8988T (cell line): ENCODE measurements at regions not wholly inside any gene's neighbourhood (a gene's known extent, or its start where the extent isn't known, plus 50 kb on each side); places are given as distances from the start of the nearest gene placed in this dataset.
"Not testable (repeated sequence)": the region's sequence is repeated elsewhere in the genome, so short reads cannot be mapped to it uniquely, and the experiment has no call there.

Experiments used
- DNase-seq: peaks from one replicate; pipeline ENCODE4 v3.0.0; 2011

DNA sequence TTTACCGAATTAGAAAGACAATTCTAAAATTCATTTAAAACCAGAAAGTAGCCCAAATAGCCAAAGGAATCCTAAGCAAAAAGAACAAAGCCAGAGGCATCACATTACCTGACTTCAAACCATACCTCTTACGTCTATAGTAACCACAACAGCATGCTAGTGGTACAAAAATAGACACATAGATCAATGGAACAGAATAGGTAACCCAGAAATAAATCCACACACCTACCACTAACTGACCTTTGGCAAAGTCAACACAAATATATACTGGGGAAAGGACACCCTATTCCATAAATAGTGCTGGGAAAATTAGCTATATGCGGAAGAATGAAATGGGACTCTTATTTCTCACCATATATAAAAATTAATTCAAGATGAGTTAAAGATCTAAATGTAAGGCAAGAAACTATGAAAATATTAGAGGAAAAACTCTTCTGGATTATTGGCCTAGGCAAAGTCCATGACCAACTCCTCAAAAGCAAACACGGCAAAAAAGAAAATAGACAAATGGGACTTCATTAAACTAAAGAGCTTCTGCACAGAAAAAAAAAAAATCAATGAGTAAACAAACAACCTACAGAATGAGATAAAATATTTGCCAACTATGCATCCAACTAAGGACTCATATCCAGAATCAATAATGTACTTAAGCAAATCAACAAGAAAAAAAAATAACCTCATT, 568.9 kb downstream of the SOX5 start:
- no peak for DNase-seq

DNA sequence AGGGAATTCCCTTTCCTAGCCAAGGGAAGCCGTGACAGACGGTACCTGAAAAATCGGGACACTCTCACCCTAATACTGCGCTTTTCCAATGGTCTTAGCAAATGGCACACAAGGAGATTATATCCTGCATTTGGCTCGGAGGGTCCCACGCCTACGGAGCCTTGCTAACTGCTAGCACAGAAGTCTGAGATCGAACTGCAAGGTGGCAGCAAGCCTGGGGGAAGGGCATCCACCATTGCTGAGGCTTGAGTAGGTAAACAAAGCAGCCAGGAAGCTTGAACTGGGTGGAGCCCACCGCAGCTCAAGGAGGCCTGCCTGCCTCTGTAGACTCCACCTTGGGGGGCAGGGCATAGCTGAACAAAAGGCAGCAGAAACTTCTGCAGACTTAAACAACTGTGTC, 560.6 kb downstream of the SOX5 start:
- not testable (repeated sequence) for DNase-seq

DNA sequence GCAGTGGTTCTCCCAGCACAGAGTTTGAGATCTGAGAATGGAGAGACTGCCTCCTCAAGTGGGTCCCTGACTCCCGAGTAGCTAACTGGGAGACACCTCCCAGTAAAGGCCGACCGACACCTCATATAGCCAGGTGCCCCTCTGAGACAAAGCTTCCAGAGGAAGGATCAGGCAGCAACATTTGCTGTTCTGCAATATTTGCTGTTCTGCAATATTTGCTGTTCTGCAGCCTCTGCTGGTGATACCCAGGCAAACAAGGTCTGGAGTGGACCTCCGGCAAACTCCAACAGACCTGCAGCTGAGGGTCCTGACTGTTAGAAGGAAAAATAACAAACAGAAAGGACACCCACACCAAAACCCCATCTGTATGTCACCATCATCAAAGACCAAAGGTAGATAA, 560.2 kb downstream of the SOX5 start:
- DNase-seq, result not testable (repeated sequence)

DNA sequence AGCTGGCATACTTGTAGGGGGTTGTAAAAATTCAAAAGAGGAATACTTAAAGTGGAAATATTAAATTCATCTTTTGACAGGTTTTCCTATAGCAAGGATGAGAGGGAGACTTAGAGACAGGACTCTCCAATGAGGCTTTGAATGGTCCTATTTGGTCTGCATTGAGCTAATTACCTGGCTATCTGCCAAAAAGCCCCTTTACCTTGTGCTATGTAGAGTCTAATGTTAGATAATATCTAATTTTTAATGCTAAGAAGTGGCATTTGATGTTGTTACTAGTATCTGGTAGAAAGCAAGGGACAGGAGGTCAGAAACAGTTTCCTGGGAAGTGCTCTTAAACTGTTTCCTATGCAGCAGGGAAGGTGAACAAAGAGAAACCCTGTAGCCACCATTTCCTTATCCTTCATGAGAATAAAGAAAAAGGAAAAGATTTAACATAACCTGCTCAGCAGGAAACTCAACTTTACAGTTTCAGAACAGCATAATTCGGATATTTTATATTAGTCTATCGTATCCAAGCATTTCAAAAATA, 550.0 kb downstream of the SOX5 start:
- DNase-seq, result no peak

DNA sequence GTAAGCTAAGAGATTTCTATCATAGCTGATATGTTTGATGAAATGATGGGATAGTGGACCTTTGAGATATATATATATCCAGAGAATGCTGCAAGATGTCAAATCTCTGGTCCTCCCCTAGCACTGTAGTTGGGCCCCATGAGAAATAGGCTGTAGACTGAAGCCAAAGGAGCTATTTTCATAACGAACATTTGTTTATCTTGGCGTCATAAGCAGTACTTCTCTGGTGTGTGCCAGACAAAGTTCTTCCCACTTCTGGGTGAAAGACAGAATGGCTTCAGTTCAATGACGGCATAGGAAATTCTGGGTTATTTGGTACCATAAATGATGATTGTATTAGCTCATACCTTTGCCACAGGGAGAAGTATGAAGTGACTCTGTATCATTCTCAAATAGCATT, 534.3 kb downstream of the SOX5 start:
- DNase-seq, result no peak

DNA sequence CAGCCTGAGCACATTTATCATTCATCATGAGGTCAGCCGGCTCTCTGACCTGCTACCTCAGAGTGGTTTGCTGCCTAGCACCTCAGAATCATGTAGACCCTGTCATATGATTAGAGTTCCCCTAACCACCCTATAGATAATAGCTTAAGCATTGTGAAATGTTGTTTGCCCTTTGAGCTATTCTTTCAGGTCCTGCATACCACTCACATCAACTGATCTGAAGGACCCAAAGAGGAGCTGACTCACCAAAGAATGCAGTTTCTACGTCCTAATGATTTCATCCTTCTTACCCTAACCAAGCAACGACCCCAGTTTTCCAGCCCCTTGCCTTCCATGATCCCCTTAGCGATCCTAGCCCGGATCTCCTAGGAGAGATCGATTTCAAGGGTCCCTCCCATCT, 527.9 kb downstream of the SOX5 start:
- no peak for DNase-seq

DNA sequence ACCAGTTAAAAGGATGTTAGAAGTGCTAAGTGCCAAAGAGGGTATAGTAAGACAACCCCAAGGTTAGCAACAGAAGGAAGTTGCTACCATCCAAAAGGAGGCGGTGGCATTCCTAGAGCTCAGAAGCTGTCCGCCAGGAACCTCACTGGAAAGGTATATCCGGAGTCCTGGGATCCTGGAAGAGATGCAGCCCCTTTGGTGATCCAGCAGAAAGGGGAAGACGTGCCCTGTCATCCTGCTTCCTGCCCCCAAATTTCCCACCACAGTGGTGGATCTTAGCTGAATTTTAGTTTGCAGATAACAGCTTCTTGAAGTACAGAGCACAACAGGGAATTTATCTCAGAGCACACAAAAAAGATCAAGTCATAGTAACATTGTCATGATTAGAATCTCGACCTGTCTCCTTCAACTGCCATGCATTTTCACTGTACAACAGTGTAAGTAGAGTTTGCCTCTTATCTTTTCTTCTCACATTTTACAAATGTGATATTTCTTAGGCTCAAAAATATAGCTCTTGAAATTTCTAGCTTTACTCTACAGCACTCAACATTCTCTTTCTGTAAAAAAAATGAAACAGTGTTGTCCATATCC, 526.3 kb downstream of the SOX5 start:
- no peak for DNase-seq

DNA sequence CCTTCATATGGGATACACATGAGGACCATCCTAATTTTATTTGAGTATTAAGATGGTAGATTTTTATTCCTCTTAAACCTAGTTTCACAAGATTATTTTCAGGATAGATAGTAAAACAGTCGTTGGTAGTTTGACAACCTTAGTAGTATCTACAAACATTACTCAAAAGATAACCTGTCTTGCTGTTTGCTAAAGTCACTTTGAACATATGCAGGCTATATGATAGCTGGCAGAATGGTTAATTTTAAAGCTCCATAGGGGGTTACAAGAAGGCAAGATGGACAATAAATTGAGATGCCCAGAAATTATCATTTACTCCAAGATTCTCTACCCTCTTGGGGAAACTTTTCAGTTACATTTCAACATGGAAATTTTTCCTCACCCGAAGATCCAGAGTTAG, 525.7 kb downstream of the SOX5 start:
- DNase-seq, result no peak

DNA sequence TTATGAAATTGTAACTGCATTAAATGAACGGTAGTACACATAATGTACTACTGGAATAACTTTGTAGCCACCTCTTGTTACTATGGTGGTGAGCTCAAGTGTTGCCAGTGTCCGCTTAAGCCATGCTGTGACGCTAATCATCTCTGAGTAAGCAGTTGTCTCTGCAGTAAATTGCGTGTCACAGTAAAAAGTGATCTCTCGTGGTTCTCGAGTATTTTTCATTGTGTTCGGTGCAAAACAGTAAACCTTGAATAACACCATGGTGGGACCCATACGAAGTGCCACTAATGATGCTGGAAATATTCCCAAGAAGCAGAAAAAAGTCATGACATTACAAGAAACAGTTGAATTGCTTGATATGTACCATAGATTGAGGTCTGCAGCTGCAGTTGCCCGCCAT, 524.8 kb downstream of the SOX5 start:
- no peak for DNase-seq

DNA sequence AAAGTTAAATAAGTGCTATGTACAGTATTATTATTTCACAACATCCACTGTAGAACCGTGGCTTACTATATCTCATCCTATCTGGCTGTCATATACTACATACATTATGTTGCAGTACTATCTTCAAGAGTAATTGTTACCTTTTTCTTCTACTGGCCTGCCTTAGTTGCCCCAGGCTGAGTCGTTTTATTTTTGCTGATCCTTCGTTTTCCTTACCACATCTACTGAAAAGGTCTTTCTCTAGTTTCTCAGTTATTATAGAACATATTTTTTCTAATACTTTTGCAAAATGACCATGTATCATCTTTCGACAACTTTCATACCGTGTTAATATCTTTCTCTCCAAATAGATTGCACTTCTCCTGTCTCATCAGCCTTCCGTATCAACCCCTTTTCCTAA, 523.1 kb downstream of the SOX5 start:
- DNase-seq, result no peak

DNA sequence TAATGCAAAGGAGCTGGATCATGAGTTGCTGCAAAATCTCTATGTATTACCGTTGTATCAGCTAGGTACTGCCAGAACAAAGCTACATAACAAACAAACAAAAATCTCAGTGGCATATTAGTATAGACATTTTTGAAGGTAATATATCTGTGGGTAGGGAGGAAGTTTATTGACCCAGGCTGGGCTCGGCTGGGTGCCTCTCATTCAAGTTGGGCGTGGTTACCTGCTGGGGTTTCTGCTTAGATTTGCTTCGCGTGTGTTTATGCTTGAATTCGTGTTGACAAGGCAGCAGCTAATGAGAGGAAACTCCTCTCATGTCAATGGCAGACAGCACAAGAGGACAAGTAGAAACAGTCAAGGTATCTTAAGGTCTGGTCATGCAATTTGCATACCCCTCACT, 520.7 kb downstream of the SOX5 start:
- no peak for DNase-seq

DNA sequence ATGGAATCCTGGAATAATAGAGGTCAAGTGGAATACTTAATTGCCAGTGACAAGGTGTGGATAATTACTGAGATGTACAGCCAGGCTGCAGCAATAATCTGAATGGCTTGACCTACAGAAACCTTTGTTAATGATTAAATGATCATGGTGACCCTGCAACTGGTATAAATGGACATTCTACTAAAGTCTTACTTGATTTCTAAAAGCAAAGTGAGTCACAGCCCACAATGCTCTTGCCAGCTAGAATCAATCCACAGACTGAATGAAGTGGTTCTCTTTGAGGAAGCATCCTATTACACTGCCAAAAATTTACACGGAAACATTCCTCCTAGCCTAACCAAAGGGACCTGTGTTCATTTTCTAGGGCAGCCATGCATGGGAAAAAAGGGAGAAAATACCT, 518.5 kb downstream of the SOX5 start:
- no peak for DNase-seq

DNA sequence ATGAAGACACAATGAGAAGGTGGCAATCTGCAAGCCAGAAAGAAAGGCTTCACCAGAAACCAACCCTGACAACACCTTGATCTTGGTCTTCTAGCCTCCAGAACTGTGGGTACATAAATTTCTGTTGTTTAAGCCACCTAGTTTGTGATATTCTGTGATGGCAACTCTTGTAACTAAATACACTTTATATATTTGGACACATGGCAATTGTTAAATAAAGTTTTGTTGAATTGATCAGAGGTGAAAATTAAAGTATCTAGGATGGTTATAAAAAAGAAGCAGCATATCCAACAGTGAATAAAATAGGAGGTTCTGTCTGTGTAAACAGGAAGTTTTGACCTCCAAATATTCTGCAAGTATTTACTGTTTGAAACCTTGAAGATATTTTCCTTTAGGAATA, 516.3 kb downstream of the SOX5 start:
- no peak for DNase-seq

DNA sequence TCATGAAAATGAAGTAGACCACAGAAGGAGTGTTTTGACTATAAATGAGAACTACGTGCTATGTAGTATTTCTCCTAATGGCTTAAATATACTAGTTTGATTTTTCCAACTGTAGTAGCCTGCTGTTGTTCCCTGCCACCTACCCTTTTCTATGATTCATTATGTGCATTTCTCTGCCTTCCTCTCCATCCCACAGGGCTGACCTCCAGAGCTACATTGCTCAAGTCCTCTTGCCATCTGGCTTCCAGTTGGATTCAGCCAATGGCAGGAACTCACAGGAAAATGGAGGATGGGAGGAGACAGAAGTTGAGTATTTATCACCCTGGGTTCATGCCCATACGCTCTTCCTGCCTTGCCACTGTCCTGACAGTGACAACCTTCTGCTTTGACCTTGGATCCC, 515.3 kb downstream of the SOX5 start:
- no peak for DNase-seq

DNA sequence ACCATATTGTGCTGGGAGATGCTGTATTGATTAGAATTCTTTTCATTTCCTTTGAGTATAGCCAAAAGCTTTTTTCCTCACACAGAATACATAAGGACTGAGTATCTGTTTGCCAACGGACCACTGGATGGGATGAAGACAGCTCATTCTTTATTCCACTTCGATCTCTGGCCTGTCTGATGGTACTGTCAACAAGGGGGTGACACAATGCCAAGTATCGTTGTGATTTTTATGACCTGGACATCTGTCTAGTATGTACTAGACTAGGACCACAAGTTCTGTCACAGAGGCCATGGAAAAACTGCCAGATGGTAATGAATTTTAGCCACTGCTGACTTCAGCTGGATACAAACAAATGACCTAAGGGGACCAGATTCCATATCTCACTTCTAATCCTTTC, 502.7 kb downstream of the SOX5 start:
- no peak for DNase-seq

DNA sequence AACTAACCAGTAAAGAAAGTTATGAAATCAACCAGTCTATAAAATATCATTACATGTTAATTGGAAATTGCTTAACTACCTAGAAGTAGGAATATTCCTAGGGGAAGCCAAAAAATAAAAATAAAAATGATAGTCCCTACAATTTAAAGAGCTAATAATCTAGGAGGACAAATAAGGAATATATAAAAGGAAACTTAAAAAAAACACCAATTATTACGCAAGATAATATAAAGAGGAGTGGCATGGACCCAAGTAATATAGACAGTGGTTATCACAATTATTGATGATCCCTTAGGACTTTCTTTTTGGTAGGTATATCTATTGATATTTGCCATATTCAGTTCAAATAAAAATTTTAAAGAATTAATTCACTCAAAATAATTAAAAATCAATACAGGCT, 498.7 kb downstream of the SOX5 start:
- DNase-seq, result no peak

DNA sequence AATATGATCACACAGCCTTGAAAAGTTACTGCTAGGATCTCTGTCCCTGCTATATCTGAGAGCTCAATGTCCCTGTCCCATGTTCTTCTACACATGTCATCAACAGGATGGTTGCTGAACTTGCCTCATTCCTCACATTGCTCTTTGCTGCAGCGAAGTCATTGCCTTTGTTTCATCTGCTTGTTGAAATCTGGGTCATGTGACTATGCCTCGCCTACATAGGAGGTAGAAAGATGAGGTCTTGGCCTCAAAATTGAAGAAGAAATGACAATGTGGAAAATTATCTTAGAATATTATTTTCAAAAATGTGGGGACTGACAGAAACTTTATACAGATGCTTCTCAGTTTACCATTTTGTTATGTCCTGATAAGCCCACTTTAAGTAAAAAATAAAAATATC, 494.2 kb downstream of the SOX5 start:
- no peak for DNase-seq

DNA sequence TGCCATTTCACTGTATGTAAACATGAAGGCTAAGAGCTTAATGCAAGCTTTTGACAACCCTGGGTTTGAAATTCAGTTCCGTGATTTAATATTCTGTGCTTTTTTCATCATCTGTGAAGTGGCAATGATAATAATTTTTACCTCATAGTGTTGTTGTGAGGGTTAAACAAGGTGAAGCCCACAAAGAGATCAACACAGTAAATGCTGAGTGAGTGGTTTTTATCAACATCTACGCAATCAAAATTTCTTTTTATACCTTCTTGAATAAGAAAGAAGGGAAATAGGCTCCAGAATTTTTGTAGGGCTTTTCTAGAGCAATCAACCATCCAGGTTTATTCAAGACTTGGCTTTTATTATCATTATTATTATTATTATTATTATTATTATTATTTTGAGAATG, 490.8 kb downstream of the SOX5 start:
- no peak for DNase-seq

DNA sequence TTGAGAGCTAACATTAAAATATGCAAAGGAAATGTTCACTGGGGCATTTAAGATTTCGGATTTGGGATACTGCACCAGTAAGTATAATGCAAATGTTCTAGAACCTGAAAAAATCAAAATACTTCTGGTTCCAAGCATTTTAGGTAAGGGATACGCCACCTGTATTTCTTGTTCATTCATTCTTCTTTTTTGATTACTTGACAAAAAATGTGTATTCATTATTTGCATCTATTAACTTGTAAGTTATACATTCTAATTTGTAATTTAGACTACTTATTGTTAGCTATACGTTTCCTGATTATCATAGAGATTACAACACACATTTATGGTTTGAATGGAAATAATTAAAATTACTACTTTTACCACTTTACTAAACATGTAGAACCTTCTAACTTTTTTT, 486.9 kb downstream of the SOX5 start:
- no peak for DNase-seq

DNA sequence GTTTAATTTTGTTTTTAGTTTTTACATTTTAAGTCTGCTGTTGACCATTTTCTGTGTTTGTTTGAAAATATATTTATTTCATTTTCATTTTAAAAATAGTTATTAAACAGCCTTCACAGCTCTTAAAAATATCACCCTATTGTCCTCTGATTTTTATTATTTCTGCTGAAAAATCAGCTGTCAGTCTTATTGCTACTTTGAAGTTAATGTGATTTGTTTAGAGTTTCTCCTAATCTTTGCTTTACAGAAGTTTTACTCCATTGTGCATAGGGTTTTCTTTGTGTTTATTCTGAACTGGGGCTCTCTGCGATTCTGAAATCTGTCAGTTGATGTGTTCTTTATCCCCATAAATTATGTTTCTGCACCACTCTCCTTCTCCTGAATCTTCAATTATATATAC, 486.3 kb downstream of the SOX5 start:
- no peak for DNase-seq

DNA sequence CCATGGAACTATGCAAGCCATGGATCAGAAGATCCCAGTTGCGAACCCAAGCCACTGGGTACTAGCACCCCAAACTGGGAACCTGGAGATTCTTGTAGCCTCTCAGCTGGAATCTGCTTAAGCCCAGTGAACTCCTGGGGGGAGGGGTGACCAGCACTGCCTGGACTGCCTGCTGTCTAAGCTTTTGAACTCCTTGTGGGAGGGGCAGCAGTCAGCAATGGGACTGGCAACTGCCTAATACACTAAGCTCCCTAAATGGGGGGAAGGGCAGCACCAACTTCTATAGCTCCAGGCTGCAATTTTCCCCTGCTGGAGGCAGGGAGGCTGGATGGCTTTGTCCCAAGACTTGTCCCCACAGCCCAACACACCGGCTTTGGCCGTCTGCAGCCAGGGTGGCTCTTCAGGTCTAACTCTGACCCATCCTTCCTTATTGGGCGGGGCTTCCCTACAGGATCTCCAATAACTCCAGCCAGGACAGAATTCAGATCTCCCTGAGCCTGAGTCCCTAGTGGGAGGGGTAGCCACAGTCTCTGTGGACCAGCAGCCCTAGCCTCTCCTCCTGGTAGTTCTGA, 485.1 kb downstream of the SOX5 start:
- no peak for DNase-seq

DNA sequence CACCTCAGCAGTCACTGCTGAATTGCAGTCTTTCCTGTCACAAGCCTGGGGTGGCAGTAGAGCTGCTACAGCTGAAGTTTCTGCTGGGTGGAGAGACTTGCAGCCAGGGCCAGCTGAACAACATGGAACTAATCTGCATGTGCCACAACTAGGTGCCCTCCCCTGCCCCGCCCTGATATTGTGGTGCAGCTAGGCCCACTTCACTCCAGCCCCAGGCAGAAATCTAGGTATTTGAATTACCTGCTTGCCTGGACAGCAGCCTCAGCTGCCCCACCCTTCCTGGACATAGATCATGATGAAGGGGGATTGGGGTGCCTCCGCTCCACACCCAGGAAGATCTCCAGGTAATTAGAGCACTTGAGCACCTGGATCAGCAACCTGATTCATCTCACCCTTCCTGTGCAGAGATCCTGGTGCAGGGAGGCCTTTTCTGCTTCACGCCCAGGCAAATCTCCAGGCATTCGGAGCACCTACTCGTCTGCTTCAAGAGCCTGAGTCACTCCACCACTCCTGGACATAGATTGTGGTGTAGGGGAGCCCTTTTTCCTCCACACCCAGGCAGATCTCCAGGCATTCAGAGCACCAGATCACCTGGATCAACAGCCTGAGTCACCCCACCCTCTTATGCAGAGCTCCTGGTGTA, 477.0 kb downstream of the SOX5 start:
- DNase-seq, result no peak

DNA sequence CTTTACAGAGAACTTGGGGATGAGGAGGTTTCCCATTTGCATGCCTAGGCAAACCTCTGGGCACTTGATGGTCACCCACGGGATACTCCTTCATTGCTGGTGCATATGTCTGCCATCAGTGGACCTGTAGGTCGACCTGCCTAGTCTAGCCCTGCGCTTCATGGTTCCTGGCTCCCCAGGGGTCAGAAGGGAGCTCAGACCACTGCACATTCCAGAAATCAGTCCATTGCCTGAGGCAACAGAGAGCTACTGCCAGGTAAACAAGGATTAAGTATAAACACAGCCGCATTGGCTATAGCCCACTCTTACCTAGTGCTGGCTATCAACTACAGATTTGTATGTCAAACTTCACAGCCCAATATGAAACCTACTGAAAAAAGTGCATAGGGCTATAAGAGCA, 476.4 kb downstream of the SOX5 start:
- DNase-seq, result no peak

DNA sequence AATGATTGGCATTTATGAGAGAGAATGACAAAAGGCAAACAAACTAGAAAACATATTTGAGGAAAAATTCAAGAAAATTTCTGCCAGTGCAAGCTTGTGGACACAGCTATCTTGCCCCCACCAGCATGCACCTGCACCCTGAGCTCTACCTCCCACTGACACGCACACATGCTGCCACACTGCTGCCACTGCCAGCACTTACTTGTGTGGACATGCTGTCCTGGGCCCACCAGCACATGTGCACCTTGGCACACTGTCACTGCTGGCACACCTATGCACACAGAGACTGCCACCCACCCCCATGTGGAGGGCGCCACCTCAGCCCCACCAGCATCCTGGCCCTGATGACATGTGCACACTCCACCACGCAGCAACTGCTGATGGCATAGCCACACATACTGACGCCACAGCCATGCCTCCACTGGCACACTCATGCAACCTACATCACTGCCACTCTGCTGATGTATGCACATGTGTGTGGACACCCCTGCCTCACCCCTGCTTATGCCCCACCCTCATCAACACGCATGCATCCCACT, 475.0 kb downstream of the SOX5 start:
- no peak for DNase-seq
